ENCODE measurements at regions not wholly inside any gene's neighbourhood (a gene's known extent, or its start where the extent isn't known, plus 50 kb on each side); places are given as distances from the start of the nearest gene placed in this dataset.
"Not testable (repeated sequence)": the region's sequence is repeated elsewhere in the genome, so short reads cannot be mapped to it uniquely, and the experiment has no call there.

DNA sequence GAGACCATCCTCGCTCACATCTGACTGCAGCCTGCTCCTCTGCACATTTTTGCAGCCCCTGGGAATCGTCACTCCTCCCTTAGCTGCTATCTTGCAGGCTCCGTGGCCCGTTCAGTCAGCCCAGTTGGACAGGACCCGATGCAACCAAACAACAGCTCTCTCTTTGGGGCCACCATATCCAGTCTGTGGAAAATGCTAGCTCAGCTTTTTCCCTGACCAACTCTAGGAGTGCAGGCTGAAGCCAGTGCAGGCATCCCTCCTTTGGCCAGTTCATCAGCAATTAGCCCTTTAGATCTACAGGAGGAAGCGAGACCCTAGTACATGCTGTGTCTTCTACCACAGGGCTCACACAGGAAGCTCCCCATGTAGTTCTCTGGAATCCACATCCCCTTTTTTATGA is 182.1 kb downstream of the HS3ST3A1 start:
- Mint-ChIP-seq H3K4me1 (peaks cover 47% of the 10 kb centered on the region), H3K27me3 (ENCODE audit: low read depth) (no peaks in the 10 kb centered on the region), H3K9me3 (peaks cover 12% of the 10 kb centered on the region), H3K36me3 (no peaks in the 10 kb centered on the region), H3K4me3 (no peak overlapping the region), H3K27ac (no peak overlapping the region)
- TF ChIP-seq, protein P1, sequence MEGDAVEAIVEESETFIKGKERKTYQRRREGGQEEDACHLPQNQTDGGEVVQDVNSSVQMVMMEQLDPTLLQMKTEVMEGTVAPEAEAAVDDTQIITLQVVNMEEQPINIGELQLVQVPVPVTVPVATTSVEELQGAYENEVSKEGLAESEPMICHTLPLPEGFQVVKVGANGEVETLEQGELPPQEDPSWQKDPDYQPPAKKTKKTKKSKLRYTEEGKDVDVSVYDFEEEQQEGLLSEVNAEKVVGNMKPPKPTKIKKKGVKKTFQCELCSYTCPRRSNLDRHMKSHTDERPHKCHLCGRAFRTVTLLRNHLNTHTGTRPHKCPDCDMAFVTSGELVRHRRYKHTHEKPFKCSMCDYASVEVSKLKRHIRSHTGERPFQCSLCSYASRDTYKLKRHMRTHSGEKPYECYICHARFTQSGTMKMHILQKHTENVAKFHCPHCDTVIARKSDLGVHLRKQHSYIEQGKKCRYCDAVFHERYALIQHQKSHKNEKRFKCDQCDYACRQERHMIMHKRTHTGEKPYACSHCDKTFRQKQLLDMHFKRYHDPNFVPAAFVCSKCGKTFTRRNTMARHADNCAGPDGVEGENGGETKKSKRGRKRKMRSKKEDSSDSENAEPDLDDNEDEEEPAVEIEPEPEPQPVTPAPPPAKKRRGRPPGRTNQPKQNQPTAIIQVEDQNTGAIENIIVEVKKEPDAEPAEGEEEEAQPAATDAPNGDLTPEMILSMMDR (IDR thresholded peaks at IDR 0.05; ENCODE audit: unreplicated experiment): no peak
- no peak for DNase-seq (ENCODE audit: low spot score in 2 of 2, unreplicated experiment in 2 of 2)

DNA sequence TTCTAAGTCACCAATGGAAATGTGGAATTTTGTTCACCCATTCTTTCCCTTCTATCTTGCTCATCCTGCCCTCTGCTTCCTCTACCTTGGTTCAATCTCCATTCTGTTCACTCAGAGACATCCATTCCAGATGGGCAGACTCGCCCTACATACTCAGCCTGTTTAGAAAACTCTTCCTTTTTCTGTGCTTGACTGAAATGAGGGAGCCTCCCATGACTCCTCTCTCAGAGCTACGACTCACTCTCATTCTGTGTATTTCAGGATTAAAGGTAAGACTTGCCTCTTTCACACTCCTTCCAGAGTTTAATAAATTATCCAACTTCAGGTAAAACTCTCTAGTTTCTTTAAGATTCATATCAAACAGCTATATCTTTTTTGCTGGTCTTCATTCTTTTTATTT is 182.8 kb downstream of the HS3ST3A1 start:
- no peak for DNase-seq (ENCODE audit: low spot score in 2 of 2, unreplicated experiment in 2 of 2)
- H3K9me3 Mint-ChIP-seq: peaks cover 12% of the 10 kb centered on the region
- no peaks in the 10 kb centered on the region for H3K36me3 Mint-ChIP-seq
- no peak overlapping the region for H3K4me3 Mint-ChIP-seq
- no peak overlapping the region for H3K27ac Mint-ChIP-seq
- no peaks in the 10 kb centered on the region for H3K27me3 Mint-ChIP-seq (ENCODE audit: low read depth)
- peaks cover 43% of the 10 kb centered on the region for H3K4me1 Mint-ChIP-seq
- TF ChIP-seq, protein P1 (IDR thresholded peaks at IDR 0.05; ENCODE audit: unreplicated experiment): no peak

DNA sequence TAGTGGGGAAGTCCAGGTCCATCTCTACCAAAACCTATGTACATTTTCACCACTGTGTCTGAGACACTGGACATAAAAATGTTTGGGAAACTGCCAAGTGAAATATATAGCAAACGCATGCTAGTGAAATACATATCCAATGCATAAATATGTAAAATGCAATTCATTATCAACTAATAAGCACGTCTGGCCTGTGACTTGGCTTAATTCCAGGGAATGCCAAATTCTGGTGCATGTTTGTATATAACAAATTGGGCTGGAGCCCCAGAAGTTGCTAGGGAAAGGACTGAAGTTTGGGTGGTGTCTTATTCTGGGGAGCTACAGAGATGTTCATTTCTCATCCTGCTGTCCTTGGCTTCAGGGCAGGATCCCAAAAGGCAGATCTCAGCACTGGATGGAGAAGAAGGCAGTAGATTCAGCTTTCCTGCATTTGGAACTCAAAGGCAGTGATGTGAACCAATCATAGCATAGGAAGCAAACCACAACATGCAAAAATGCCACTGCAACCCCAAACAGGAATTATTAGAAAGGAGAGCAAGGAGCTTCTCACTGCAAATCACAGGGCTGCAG is 184.3 kb downstream of the HS3ST3A1 start:
- Mint-ChIP-seq H3K4me1 (peaks cover 32% of the 10 kb centered on the region), H3K36me3 (no peaks in the 10 kb centered on the region), H3K27me3 (ENCODE audit: low read depth) (no peaks in the 10 kb centered on the region), H3K4me3 (no peak overlapping the region), H3K9me3 (peaks cover 12% of the 10 kb centered on the region), H3K27ac (no peak overlapping the region)
- no peak for DNase-seq (ENCODE audit: low spot score in 2 of 2, unreplicated experiment in 2 of 2)
- TF ChIP-seq, protein P1 (IDR thresholded peaks at IDR 0.05; ENCODE audit: unreplicated experiment): no peak

DNA sequence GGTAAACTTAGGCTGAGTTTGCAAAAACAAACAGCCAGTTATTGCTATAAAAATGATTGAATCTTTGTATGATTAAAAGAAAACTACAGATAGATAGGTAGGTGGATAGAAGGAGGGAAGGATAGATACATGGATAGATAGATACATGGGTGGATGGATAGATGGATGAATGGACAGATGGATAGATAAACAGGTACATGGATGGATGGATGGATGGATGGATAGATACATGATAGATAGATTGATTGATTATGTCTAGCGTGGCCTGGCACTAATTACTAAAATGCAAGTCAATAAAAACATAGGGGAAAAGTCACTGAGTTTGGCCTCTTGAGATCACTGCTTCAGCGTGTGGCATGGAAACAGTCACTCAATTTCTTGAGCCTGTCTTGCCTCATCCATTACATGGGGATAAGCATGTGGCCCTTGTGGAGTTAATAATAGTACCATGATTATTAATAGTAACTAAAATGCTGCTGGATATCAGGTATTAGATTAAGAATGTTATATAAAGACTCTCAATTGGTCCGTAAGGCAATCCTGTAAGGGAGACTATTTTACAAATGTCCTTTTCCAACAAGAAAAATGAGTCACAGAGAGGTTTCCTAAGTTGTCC is 184.9 kb downstream of the HS3ST3A1 start:
- no peak overlapping the region for H3K27ac Mint-ChIP-seq
- DNase-seq (ENCODE audit: low spot score in 2 of 2, unreplicated experiment in 2 of 2): no peak
- TF ChIP-seq, protein P1 (IDR thresholded peaks at IDR 0.05; ENCODE audit: unreplicated experiment): no peak
- H3K4me3 Mint-ChIP-seq: no peak overlapping the region
- no peaks in the 10 kb centered on the region for H3K27me3 Mint-ChIP-seq (ENCODE audit: low read depth)
- no peaks in the 10 kb centered on the region for H3K36me3 Mint-ChIP-seq
- peaks cover 10% of the 10 kb centered on the region for H3K9me3 Mint-ChIP-seq
- peaks cover 32% of the 10 kb centered on the region for H3K4me1 Mint-ChIP-seq

DNA sequence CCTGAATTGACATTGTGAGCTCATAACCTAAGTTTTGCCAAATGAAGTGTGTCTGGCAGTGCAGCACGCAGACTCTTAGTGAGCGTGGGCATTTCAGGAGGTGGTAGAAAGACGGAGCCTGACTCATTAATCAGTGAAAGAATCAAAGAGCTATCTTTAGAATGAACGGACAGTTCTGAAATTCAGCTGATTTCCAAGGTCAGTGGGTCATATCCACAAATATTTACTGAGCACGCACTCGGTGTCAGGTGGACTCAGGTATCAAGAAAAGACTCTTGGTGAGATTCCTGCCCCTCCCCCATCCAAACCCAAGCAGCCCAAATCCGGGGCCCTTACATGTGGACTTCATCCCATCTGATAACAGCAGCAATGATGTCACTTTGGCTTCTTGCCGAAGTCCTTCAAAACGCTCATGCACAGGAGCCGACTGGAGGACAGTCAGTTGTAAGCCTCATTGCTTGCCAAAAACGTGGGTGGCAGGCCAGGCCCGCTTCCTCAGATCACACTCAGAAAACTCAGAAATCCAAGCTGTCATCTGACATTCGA is 185.8 kb downstream of the HS3ST3A1 start:
- Mint-ChIP-seq H3K4me3 (peak overlapping the region; percentile 10), H3K4me1 (peaks cover 33% of the 10 kb centered on the region), H3K36me3 (no peaks in the 10 kb centered on the region), H3K27me3 (ENCODE audit: low read depth) (no peaks in the 10 kb centered on the region), H3K9me3 (peaks cover 4% of the 10 kb centered on the region), H3K27ac (peak overlapping the region; percentile 68)
- DNase-seq (ENCODE audit: low spot score in 2 of 2, unreplicated experiment in 2 of 2): peak; percentile 21 to 52
- TF ChIP-seq, protein P1 (IDR thresholded peaks at IDR 0.05; ENCODE audit: unreplicated experiment): no peak

DNA sequence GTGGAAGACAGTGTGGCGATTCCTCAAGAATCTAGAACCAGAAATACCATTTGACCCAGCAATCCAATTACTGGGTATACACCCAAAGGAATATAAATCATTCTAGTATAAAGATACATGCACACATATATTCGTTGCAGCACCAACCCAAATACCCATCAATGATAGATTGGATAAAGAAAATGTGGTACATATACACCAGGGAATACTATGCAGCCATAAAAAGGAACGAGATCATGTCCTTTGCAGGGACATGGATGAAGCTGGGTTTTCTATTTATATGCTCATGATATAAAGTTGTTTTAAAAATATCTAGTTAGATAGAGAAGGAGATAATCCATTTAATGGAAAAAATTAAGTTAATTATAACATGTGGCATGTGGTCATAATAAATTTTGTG is 186.5 kb downstream of the HS3ST3A1 start:
- H3K9me3 Mint-ChIP-seq; DNase-seq (ENCODE audit: low spot score in 2 of 2, unreplicated experiment in 2 of 2); H3K27me3 Mint-ChIP-seq (ENCODE audit: low read depth); H3K27ac Mint-ChIP-seq; H3K36me3 Mint-ChIP-seq; H3K4me3 Mint-ChIP-seq: not testable (repeated sequence)
- H3K4me1 Mint-ChIP-seq: peaks cover 36% of the 10 kb centered on the region
